Stimulated activated CD4-positive, alpha-beta T cell treated with anti-CD3 and anti-CD28 coated beads, TNF-alpha, amount 100 ng/mL, for 4 hours (primary cell): ENCODE measurements at regions not wholly inside any gene's neighbourhood (a gene's known extent, or its start where the extent isn't known, plus 50 kb on each side); places are given as distances from the start of the nearest gene placed in this dataset.

Experiments used
- DNase-seq, 3 experiments: peaks; one replicate each; pipeline ENCODE4 v3.0.0-alpha.2; 2020; ENCODE audit warnings: low read depth in 3 of 3

- no peak for DNase-seq
Measured at GRCh38 chr3:17946619-17947018, 204.2 kb upstream of the TBC1D5 start.

- no peak for DNase-seq
Measured at GRCh38 chr3:17945799-17946399, 203.5 kb upstream of the TBC1D5 start.

GRCh38 chr3:17945018-17945798, 202.8 kb upstream of the TBC1D5 start:
- no peak for DNase-seq

- DNase-seq = no peak
Measured at GRCh38 chr3:17942856-17943255, 200.4 kb upstream of the TBC1D5 start.

- DNase-seq = no peak
Measured at GRCh38 chr3:17941766-17942165, 199.3 kb upstream of the TBC1D5 start.

- DNase-seq = no peak
Measured at GRCh38 chr3:17941152-17941551, 198.7 kb upstream of the TBC1D5 start.

GRCh38 chr3:17939157-17939556, 196.7 kb upstream of the TBC1D5 start:
- no peak for DNase-seq

GRCh38 chr3:17938313-17938712, 195.9 kb upstream of the TBC1D5 start:
- no peak for DNase-seq

GRCh38 chr3:17936736-17937480, 194.5 kb upstream of the TBC1D5 start:
- no peak for DNase-seq

GRCh38 chr3:17935222-17935621, 192.8 kb upstream of the TBC1D5 start:
- no peak for DNase-seq

GRCh38 chr3:17932136-17932771, 189.8 kb upstream of the TBC1D5 start:
- no peak for DNase-seq

GRCh38 chr3:17931131-17931530, 188.7 kb upstream of the TBC1D5 start:
- DNase-seq = no peak

- DNase-seq = no peak
Measured at GRCh38 chr3:17928502-17929145, 186.2 kb upstream of the TBC1D5 start.

GRCh38 chr3:17927036-17927435, 184.6 kb upstream of the TBC1D5 start:
- no peak for DNase-seq

- DNase-seq = no peak
Measured at GRCh38 chr3:17915341-17915740, 172.9 kb upstream of the TBC1D5 start.

- DNase-seq = no peak
Measured at GRCh38 chr3:17913359-17913758, 170.9 kb upstream of the TBC1D5 start.

- DNase-seq = no peak
Measured at GRCh38 chr3:17911986-17912760, 169.7 kb upstream of the TBC1D5 start.

GRCh38 chr3:17910922-17911321, 168.5 kb upstream of the TBC1D5 start:
- no peak for DNase-seq

GRCh38 chr3:17909714-17910113, 167.3 kb upstream of the TBC1D5 start:
- DNase-seq = no peak

GRCh38 chr3:17908399-17909191, 166.2 kb upstream of the TBC1D5 start:
- DNase-seq = no peak
